HUDEP-2 (cell line): ENCODE measurements at regions not wholly inside any gene's neighbourhood (a gene's known extent, or its start where the extent isn't known, plus 50 kb on each side); places are given as distances from the start of the nearest gene placed in this dataset.
A peak's percentile ranks its signal among the peaks of the same experiment; 100 is the strongest.

Source experiments
- DNase-seq, 76 experiments: peaks; one replicate each; lab custom pipeline; 2025; ENCODE audit not compliant: unreplicated experiment in 76 of 76; lab: John Stamatoyannopoulos, UW

GRCh38 chr2:76464310-76464709 is 753.6 kb upstream of the GCFC2 start:
- no peak for DNase-seq

GRCh38 chr2:76461431-76461830 is 750.7 kb upstream of the GCFC2 start:
- no peak for DNase-seq

- DNase-seq, result no peak
These were observed 745.2 kb upstream of the GCFC2 start for GRCh38 chr2:76455910-76456309.

GRCh38 chr2:76450024-76450475 is 739.3 kb upstream of the GCFC2 start:
- no peak for DNase-seq

GRCh38 chr2:76448956-76449355 is 738.2 kb upstream of the GCFC2 start:
- DNase-seq, result no peak

GRCh38 chr2:76447294-76447693 is 736.6 kb upstream of the GCFC2 start:
- DNase-seq, result no peak

- DNase-seq, result no peak
These were observed 736.2 kb upstream of the GCFC2 start for GRCh38 chr2:76446872-76447271.

GRCh38 chr2:76445880-76446279 is 735.2 kb upstream of the GCFC2 start:
- DNase-seq, result no peak

- DNase-seq, result no peak
These were observed 734.0 kb upstream of the GCFC2 start for GRCh38 chr2:76444732-76445131.

GRCh38 chr2:76437564-76437963 is 726.8 kb upstream of the GCFC2 start:
- no peak for DNase-seq

GRCh38 chr2:76429374-76429773 is 718.7 kb upstream of the GCFC2 start:
- no peak for DNase-seq

GRCh38 chr2:76427452-76427851 is 716.7 kb upstream of the GCFC2 start:
- DNase-seq, result no peak

- DNase-seq, result no peak
These were observed 705.1 kb upstream of the GCFC2 start for GRCh38 chr2:76415821-76416220.

GRCh38 chr2:76413436-76413835 is 702.7 kb upstream of the GCFC2 start:
- DNase-seq, result no peak

- DNase-seq, result no peak
These were observed 695.6 kb upstream of the GCFC2 start for GRCh38 chr2:76406134-76406855.

- no peak for DNase-seq
These were observed 682.6 kb upstream of the GCFC2 start for GRCh38 chr2:76393356-76393755.

- DNase-seq, result peak in 1 of 76 experiments; percentile 4
These were observed 681.0 kb upstream of the GCFC2 start for GRCh38 chr2:76391678-76392077.

GRCh38 chr2:76387294-76387693 is 676.6 kb upstream of the GCFC2 start:
- DNase-seq, result no peak

GRCh38 chr2:76385943-76386342 is 675.2 kb upstream of the GCFC2 start:
- DNase-seq, result no peak

GRCh38 chr2:76381624-76382023 is 670.9 kb upstream of the GCFC2 start:
- DNase-seq, result no peak

- no peak for DNase-seq
These were observed 667.4 kb upstream of the GCFC2 start for GRCh38 chr2:76378140-76378539.

GRCh38 chr2:76341439-76341838 is 630.7 kb upstream of the GCFC2 start:
- no peak for DNase-seq

GRCh38 chr2:76332871-76333270 is 622.2 kb upstream of the GCFC2 start:
- DNase-seq, result no peak
